Lung (tissue), 11 donors: ENCODE measurements at regions not wholly inside any gene's neighbourhood (a gene's known extent, or its start where the extent isn't known, plus 50 kb on each side); places are given as distances from the start of the nearest gene placed in this dataset.

ENCODE experiments used
- ATAC-seq: fragments of 200-7000 bp; cut with Tn5 transposase; one replicate; pipeline ENCODE4 v1.9.1; 2020; ENCODE audit warnings: moderate number of reproducible peaks; ENCODE audit not compliant: insufficient read depth, low FRiP score
- DNase-seq, 3 donors: peaks; one replicate each; pipeline ENCODE4 v3.0.0-alpha.2; 2013 to 2017
- H3K27ac ChIP-seq, 2 donors: one replicate each; pipeline ENCODE4 v1.5.1; 2013; ENCODE audit warnings: mild to moderate bottlenecking in 2 of 2, moderate library complexity in 2 of 2, control low read depth in 1 of 2, inconsistent platforms in 1 of 2, low read depth in 1 of 2, low read length in 1 of 2
- H3K27me3 ChIP-seq, 3 donors: one replicate each; pipeline ENCODE4 v1.5.1; 2013; ENCODE audit warnings: low read length in 2 of 3; ENCODE audit not compliant: control insufficient read depth in 3 of 3, insufficient read depth in 3 of 3
- H3K36me3 ChIP-seq, 4 donors: one replicate each; pipeline ENCODE4 v1.5.1; 2013; ENCODE audit warnings: low read length in 4 of 4, mild to moderate bottlenecking in 1 of 4, moderate library complexity in 1 of 4; ENCODE audit not compliant: control insufficient read depth in 4 of 4, insufficient read depth in 4 of 4
- H3K4me1 ChIP-seq, 5 donors: one replicate each; pipeline ENCODE4 v1.5.1; 2013; ENCODE audit warnings: low read length in 5 of 5, mild to moderate bottlenecking in 2 of 5, moderate library complexity in 1 of 5; ENCODE audit not compliant: control insufficient read depth in 5 of 5, insufficient read depth in 5 of 5
- H3K4me3 ChIP-seq: one replicate; pipeline ENCODE4 v1.5.1; 2013; ENCODE audit warnings: mild to moderate bottlenecking, control low read depth, moderate library complexity
- H3K9ac ChIP-seq, 2 donors: one replicate each; pipeline ENCODE4 v1.5.1; 2013; ENCODE audit warnings: low read length in 2 of 2, control low read depth in 1 of 2; ENCODE audit not compliant: insufficient read depth in 1 of 2
- H3K9me3 ChIP-seq, 4 donors: one replicate each; pipeline ENCODE4 v1.5.1; 2013; ENCODE audit warnings: low read length in 3 of 4, mild to moderate bottlenecking in 1 of 4, moderate library complexity in 1 of 4; ENCODE audit not compliant: control insufficient read depth in 4 of 4, insufficient read depth in 3 of 4
- CTCF ChIP-seq: IDR thresholded peaks from 2 replicates; pipeline ENCODE4 v1.5.1; 2012; ENCODE audit warnings: mild to moderate bottlenecking; ENCODE audit errors: control extremely low read depth, extremely low read depth
- WGBS, 2 donors: extraction: QIAGEN DNeasy Blood & Tissue Kit; methylation state at CpG; one replicate each; pipeline ENCODE4 v1.1.7; 2013; 5-methylcytosine and 5-hydroxymethylcytosine counted together
- donor health status: control.
- donor health status: control.
- donor health status: Bipolar disorder and iron deficiency.
- donor health status: healthy.
- donor health status: DM: yes; HTN: yes; CAD: no.

DNA sequence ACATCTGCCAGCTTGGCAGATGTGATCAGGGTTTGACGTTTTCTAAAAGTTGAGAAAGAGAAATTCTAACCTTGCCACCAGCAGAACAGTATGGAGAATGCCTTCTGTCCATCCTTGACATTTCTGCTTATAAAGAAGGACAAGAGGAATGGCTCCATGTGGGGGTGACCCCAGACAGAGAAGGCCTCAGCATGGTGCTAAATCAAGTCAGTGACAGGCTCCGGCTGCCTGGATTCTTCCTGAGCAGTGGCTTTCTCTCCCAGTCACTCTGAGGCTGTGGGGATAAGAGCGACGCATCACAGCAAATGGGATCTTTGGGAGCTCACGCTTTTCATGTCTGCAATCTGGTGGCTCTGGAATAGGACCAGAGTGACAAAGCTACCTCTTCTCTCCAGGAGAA lies 640.2 kb upstream of the CAMK1G start:
- 90 to 91% methylated on average over 5 of the region's 5 CpGs for WGBS, 2 donors
- H3K27ac ChIP-seq, result peak overlapping the region in 1 of 2 donors; percentile 27
- no peak overlapping the region for H3K9ac ChIP-seq
- ATAC-seq (no peak), DNase-seq (no peak)
- no peaks in the 10 kb centered on the region for H3K36me3 ChIP-seq
- TF ChIP-seq CTCF, result no peak
- H3K27me3 ChIP-seq, result no peaks in the 10 kb centered on the region
- peaks cover 0 to 4% (median 0%) of the 10 kb centered on the region in 5 donors for H3K4me1 ChIP-seq
- H3K9me3 ChIP-seq, result no peaks in the 10 kb centered on the region
- H3K4me3 ChIP-seq, result no peak overlapping the region

DNA sequence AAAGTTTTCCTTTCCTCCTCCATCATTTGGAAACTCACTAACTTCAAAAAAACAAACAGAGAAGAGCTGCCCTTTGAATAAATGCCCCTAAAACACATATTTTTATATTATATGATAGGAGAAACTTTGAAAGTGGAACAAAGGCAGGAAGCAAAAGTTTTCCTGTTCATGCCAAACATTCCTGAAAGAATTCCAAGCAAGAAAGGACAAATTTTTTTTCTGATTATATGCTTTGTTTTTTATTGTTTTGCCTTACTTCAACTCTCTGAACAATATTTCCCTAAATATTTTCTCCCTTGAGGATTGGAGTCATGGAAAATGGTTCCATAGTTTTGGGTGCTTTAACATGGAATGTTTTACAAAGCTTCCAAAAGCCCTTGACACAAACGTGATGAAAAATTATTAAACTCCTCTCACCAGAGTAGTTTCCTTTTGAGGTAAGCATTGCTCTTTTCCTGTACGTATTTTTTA lies 638.5 kb upstream of the CAMK1G start:
- Histone ChIP-seq H3K9ac (no peak overlapping the region), H3K36me3 (no peaks in the 10 kb centered on the region), H3K27me3 (no peaks in the 10 kb centered on the region), H3K27ac (peak overlapping the region in 1 of 2 donors; percentile 50), H3K4me3 (no peak overlapping the region), H3K9me3 (no peaks in the 10 kb centered on the region), H3K4me1 (peaks cover 0 to 4% (median 0%) of the 10 kb centered on the region in 5 donors)
- peak in 1 of 3 donors; percentile 24 for DNase-seq
- ATAC-seq, result no peak
- no peak for TF ChIP-seq CTCF
- WGBS, 2 donors, result 0 to 2% methylated on average over 2 of the region's 2 CpGs

DNA sequence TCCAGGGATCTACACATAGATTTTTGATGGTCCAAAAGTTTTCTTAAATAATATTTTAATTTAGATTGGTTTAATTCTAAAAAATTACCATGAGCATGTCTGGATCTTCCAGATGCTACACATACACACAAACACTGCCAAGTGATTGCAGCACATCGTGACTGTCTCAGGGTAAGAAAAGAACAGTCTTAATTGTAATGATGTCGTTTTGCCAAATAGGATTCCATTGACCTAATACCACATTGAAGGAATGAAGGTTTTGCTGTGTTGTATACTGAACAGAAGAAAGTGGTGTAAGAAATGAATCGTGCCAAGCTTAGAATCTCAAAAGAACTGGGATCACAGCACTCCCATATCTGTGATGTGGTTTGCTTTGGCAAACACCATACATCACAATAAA lies 633.3 kb upstream of the CAMK1G start:
- no peak overlapping the region for H3K9ac ChIP-seq
- WGBS, 2 donors, result 80% methylated on average over 3 of the region's 3 CpGs
- no peak for TF ChIP-seq CTCF
- no peak overlapping the region for H3K27ac ChIP-seq
- H3K27me3 ChIP-seq, result no peaks in the 10 kb centered on the region
- no peaks in the 10 kb centered on the region for H3K36me3 ChIP-seq
- ATAC-seq (no peak), DNase-seq (peak in 2 of 3 donors; percentile 39 to 46)
- no peaks in the 10 kb centered on the region for H3K9me3 ChIP-seq
- H3K4me1 ChIP-seq, result peaks cover 0 to 21% (median 5%) of the 10 kb centered on the region in 5 donors
- no peak overlapping the region for H3K4me3 ChIP-seq

- DNase-seq (peak; percentile 54 to 76 (median 76)), ATAC-seq (no peak)
- TF ChIP-seq CTCF, result no peak
- no peak overlapping the region for H3K27ac ChIP-seq
- no peak overlapping the region for H3K4me3 ChIP-seq
- no peaks in the 10 kb centered on the region for H3K9me3 ChIP-seq
- H3K9ac ChIP-seq, result no peak overlapping the region
- H3K36me3 ChIP-seq, result no peaks in the 10 kb centered on the region
- H3K27me3 ChIP-seq, result no peaks in the 10 kb centered on the region
- 82 to 84% methylated on average over 5 of the region's 5 CpGs for WGBS, 2 donors
- H3K4me1 ChIP-seq, result peaks cover 0 to 21% (median 5%) of the 10 kb centered on the region in 5 donors
These were observed 632.4 kb upstream of the CAMK1G start for GRCh38 chr1:208951026-208951525.
